A673 (cell line): ENCODE measurements at regions not wholly inside any gene's neighbourhood (a gene's known extent, or its start where the extent isn't known, plus 50 kb on each side); places are given as distances from the start of the nearest gene placed in this dataset.

ENCODE experiments used
- BruUV-seq: library from RNA; stranded (reverse); fragments of 400-500 nt; replicated peaks from 2 replicates; lab custom pipeline; 2021; lab: Mats Ljungman, UMichigan
- CTCF ChIA-PET: fragments of 300-600 bp; sonication (Branson Sonifier 250); formaldehyde crosslinking; loops from one replicate; lab custom pipeline; 2022; ENCODE audit warnings: antibody characterized with exemption; lab: Charles Lee
- POLR2A ChIA-PET: fragments of 300-600 bp; sonication (Branson Sonifier 250); formaldehyde crosslinking; loops from one replicate; lab custom pipeline; 2022; ENCODE audit warnings: antibody characterized with exemption; ENCODE audit not compliant: low non-redundant PET; lab: Charles Lee
- DNase-seq: peaks from one replicate; pipeline ENCODE4 v3.0.0-alpha.2; 2015; ENCODE audit warnings: low spot score
- H3K27ac ChIP-seq: fragments of 200-600 bp; sonication (generic); 2 replicates; pipeline ENCODE4 v1.5.1; 2016; ENCODE audit warnings: mixed run types, low read depth, mild to moderate bottlenecking, mixed read lengths, antibody characterized with exemption, low read length; ENCODE audit not compliant: poor library complexity, severe bottlenecking
- H3K27me3 ChIP-seq: fragments of 200-600 bp; sonication (generic); replicated peaks from 2 replicates; pipeline ENCODE4 v1.6.1; 2017; ENCODE audit warnings: mixed run types, low read depth, mild to moderate bottlenecking, mixed read lengths, antibody characterized with exemption, low read length; ENCODE audit not compliant: insufficient read depth, poor library complexity
- H3K36me3 ChIP-seq: fragments of 200-600 bp; sonication (generic); 2 replicates; pipeline ENCODE4 v1.6.1; 2016; ENCODE audit warnings: mixed run types, mild to moderate bottlenecking, mixed read lengths, antibody characterized with exemption, low read length; ENCODE audit not compliant: insufficient read depth, poor library complexity, severe bottlenecking
- H3K4me1 ChIP-seq: fragments of 200-600 bp; sonication (generic); 2 replicates; pipeline ENCODE4 v1.6.1; 2017; ENCODE audit warnings: mixed run types, mild to moderate bottlenecking, mixed read lengths, antibody characterized with exemption, low read length; ENCODE audit not compliant: insufficient read depth, poor library complexity, severe bottlenecking
- H3K4me3 ChIP-seq: fragments of 200-600 bp; sonication (generic); 2 replicates; pipeline ENCODE4 v1.5.1; 2016; ENCODE audit warnings: low read depth, mixed run types, mild to moderate bottlenecking, mixed read lengths, low read length; ENCODE audit not compliant: poor library complexity, severe bottlenecking
- H3K9me3 ChIP-seq: fragments of 200-600 bp; sonication (generic); 2 replicates; pipeline ENCODE4 v1.6.1; 2016; ENCODE audit warnings: mixed run types, low read depth, mild to moderate bottlenecking, mixed read lengths, antibody characterized with exemption, low read length; ENCODE audit not compliant: poor library complexity, severe bottlenecking
- CTCF ChIP-seq: fragments of 300-800, 200-600 bp; sonication (generic); conservative IDR thresholded peaks from 2 replicates; pipeline ENCODE4 v1.5.1; 2017; ENCODE audit warnings: low read depth, mild to moderate bottlenecking, antibody characterized with exemption, low read length, moderate library complexity, mixed read lengths
- EZH2 ChIP-seq: fragments of 200-600 bp; sonication (generic); IDR thresholded peaks from 2 replicates; pipeline ENCODE4 v1.6.1; 2017; ENCODE audit warnings: borderline replicate concordance, low read depth, mild to moderate bottlenecking, mixed read lengths, antibody characterized with exemption, low read length; ENCODE audit not compliant: poor library complexity, severe bottlenecking
- intact Hi-C: fragments of 100-400 bp; cut with micrococcal nuclease; formaldehyde crosslinking; loops from one replicate; pipeline ENCODE4 v1.10.0; 2022; ENCODE audit not compliant: unreplicated experiment

GRCh38 chr2:152245653-152246052 is 70.1 kb upstream of the STAM2 start:
- no peak overlapping the region for H3K27ac ChIP-seq
- ChIA-PET CTCF (no interaction called here), POLR2A (no interaction called here)
- no peak for DNase-seq
- intact Hi-C loops, result no loop called here
- peaks cover 6% of the 10 kb centered on the region for H3K4me1 ChIP-seq
- no peaks in the 10 kb centered on the region for H3K27me3 ChIP-seq
- no peak overlapping the region for H3K4me3 ChIP-seq
- BruUV-seq, result no TSS peak
- H3K9me3 ChIP-seq, result no peaks in the 10 kb centered on the region
- H3K36me3 ChIP-seq, result no peaks in the 10 kb centered on the region
- TF ChIP-seq EZH2 (no peak), CTCF (no peak)

GRCh38 chr2:152246686-152247336 is 71.2 kb upstream of the STAM2 start:
- DNase-seq, result no peak
- TF ChIP-seq CTCF (no peak), EZH2 (no peak)
- Histone ChIP-seq H3K27me3 (no peaks in the 10 kb centered on the region), H3K36me3 (no peaks in the 10 kb centered on the region), H3K4me3 (no peak overlapping the region), H3K9me3 (no peaks in the 10 kb centered on the region), H3K4me1 (peaks cover 12% of the 10 kb centered on the region), H3K27ac (no peak overlapping the region)
- ChIA-PET CTCF (no interaction called here), POLR2A (no interaction called here)
- no TSS peak for BruUV-seq
- intact Hi-C loops, result no loop called here

GRCh38 chr2:152247337-152247695 is 71.8 kb upstream of the STAM2 start:
- no TSS peak for BruUV-seq
- Histone ChIP-seq H3K4me1 (peaks cover 17% of the 10 kb centered on the region), H3K27ac (no peak overlapping the region), H3K9me3 (no peaks in the 10 kb centered on the region), H3K4me3 (no peak overlapping the region), H3K36me3 (no peaks in the 10 kb centered on the region), H3K27me3 (no peaks in the 10 kb centered on the region)
- no peak for TF ChIP-seq EZH2
- TF ChIP-seq CTCF, result no peak
- intact Hi-C loops, result no loop called here
- no peak for DNase-seq
- CTCF ChIA-PET, result no interaction called here
- POLR2A ChIA-PET, result no interaction called here
